DND-41 (cell line): ENCODE measurements at regions not wholly inside any gene's neighbourhood (a gene's known extent, or its start where the extent isn't known, plus 50 kb on each side); places are given as distances from the start of the nearest gene placed in this dataset.

Source experiments
- ATAC-seq: fragments of 200-7000 bp; cut with Tn5 transposase; 3 replicates; pipeline ENCODE4 v1.9.1; 2021; ENCODE audit warnings: low read depth; ENCODE audit not compliant: insufficient read depth
- DNase-seq: peaks from one replicate; pipeline ENCODE4 v3.0.0-alpha.2; 2020
- H2AFZ ChIP-seq: 2 replicates; pipeline ENCODE4 v1.6.0; 2012; ENCODE audit warnings: low read depth, low read length
- H3K27ac ChIP-seq: 2 replicates; pipeline ENCODE4 v1.5.1; 2012; ENCODE audit warnings: low read length, inconsistent platforms
- H3K27me3 ChIP-seq: fragments of 200-600 bp; sonication (generic); 2 replicates; pipeline ENCODE4 v1.6.0; 2012; ENCODE audit warnings: low read length, mild to moderate bottlenecking, inconsistent platforms; ENCODE audit not compliant: insufficient read depth, poor library complexity
- H3K36me3 ChIP-seq: 2 replicates; pipeline ENCODE4 v1.5.1; 2012; ENCODE audit warnings: low read length, inconsistent platforms; ENCODE audit not compliant: insufficient read depth
- H3K4me1 ChIP-seq: 2 replicates; pipeline ENCODE4 v1.5.1; 2012; ENCODE audit warnings: mild to moderate bottlenecking, low read length; ENCODE audit not compliant: insufficient read depth
- H3K4me2 ChIP-seq: 2 replicates; pipeline ENCODE4 v1.6.0; 2012; ENCODE audit warnings: mild to moderate bottlenecking, moderate library complexity, low read length, inconsistent platforms; ENCODE audit not compliant: insufficient read depth
- H3K4me3 ChIP-seq, 2 experiments: fragments of 200-600 bp in 1 of 2; shearing (Covaris generic) in 1 of 2; 2 replicates each; pipeline ENCODE4 v1.5.1; 2012 to 2016; ENCODE audit warnings: inconsistent platforms in 2 of 2, low read length in 2 of 2, mild to moderate bottlenecking in 2 of 2, low read depth in 1 of 2, moderate library complexity in 1 of 2
- H3K79me2 ChIP-seq: 2 replicates; pipeline ENCODE4 v1.6.0; 2012; ENCODE audit warnings: low read length, inconsistent platforms; ENCODE audit not compliant: insufficient read depth
- H3K9ac ChIP-seq: 2 replicates; pipeline ENCODE4 v1.6.0; 2012; ENCODE audit warnings: low read depth, mild to moderate bottlenecking, inconsistent platforms, low read length, moderate library complexity
- H3K9me3 ChIP-seq: 2 replicates; pipeline ENCODE4 v1.5.1; 2012; ENCODE audit warnings: low read length, moderate library complexity, mild to moderate bottlenecking, inconsistent platforms; ENCODE audit not compliant: insufficient read depth, severe bottlenecking
- H4K20me1 ChIP-seq: 2 replicates; pipeline ENCODE4 v1.6.0; 2012; ENCODE audit warnings: low read length; ENCODE audit not compliant: insufficient read depth
- CTCF ChIP-seq: IDR thresholded peaks from 2 replicates; pipeline ENCODE4 v1.5.1; 2012; ENCODE audit warnings: borderline replicate concordance, low read length, moderate library complexity, mild to moderate bottlenecking; ENCODE audit not compliant: poor library complexity, severe bottlenecking; ENCODE audit errors: extremely low read depth
- EZH2 ChIP-seq: IDR thresholded peaks from 3 replicates; pipeline ENCODE4 v1.6.1; 2012; ENCODE audit warnings: borderline replicate concordance, low read depth, mild to moderate bottlenecking, moderate library complexity, low read length, inconsistent platforms; ENCODE audit not compliant: severe bottlenecking

- Histone ChIP-seq H3K79me2 (no peaks in the 10 kb centered on the region), H2AFZ (peak overlapping the region; percentile 58), H3K4me1 (peaks cover 32% of the 10 kb centered on the region), H3K4me2 (peak overlapping the region; percentile 60; the same call in 1 of the 2 replicates), H3K9ac (peak overlapping the region; percentile 43; the same call in 1 of the 2 replicates), H3K9me3 (peaks cover 56% of the 10 kb centered on the region), H3K27me3 (no peaks in the 10 kb centered on the region), H3K4me3 (peak overlapping the region in 1 of 2 experiments; percentile 31; a peak in 2 of 4 replicates), H4K20me1 (no peaks in the 10 kb centered on the region), H3K36me3 (peaks cover 31% of the 10 kb centered on the region), H3K27ac (peak overlapping the region; percentile 99)
- no peak for DNase-seq
- TF ChIP-seq CTCF = no peak
- TF ChIP-seq EZH2 = no peak
- no peak for ATAC-seq
These were observed 144.2 kb downstream of the PDHA2 start for GRCh38 chr4:95984081-95984480.

- ATAC-seq (peak; percentile 94), DNase-seq (peak; percentile 83)
- H3K4me2 ChIP-seq = peak overlapping the region; percentile 60
- peak overlapping the region; percentile 58 for H2AFZ ChIP-seq
- no peaks in the 10 kb centered on the region for H4K20me1 ChIP-seq
- H3K27ac ChIP-seq = peak overlapping the region; percentile 99
- H3K36me3 ChIP-seq = peaks cover 31% of the 10 kb centered on the region
- peaks cover 32% of the 10 kb centered on the region for H3K4me1 ChIP-seq
- peak overlapping the region in 1 of 2 experiments; percentile 40; a peak in 2 of 4 replicates for H3K4me3 ChIP-seq
- peak overlapping the region; percentile 49 for H3K9ac ChIP-seq
- TF ChIP-seq CTCF = peak; percentile 14
- TF ChIP-seq EZH2 = no peak
- peaks cover 48% of the 10 kb centered on the region for H3K9me3 ChIP-seq
- no peaks in the 10 kb centered on the region for H3K79me2 ChIP-seq
- no peaks in the 10 kb centered on the region for H3K27me3 ChIP-seq
These were observed 145.2 kb downstream of the PDHA2 start for GRCh38 chr4:95985051-95985450.

GRCh38 chr4:95985791-95986550 lies 146.1 kb downstream of the PDHA2 start:
- H3K27ac ChIP-seq = peak overlapping the region; percentile 99
- no peak for TF ChIP-seq EZH2
- TF ChIP-seq CTCF = no peak
- peaks cover 22% of the 10 kb centered on the region for H3K36me3 ChIP-seq
- no peaks in the 10 kb centered on the region for H3K27me3 ChIP-seq
- ATAC-seq (0 out of 3 replicates have a peak, but pooled peaks have one; percentile 2), DNase-seq (no peak)
- H3K79me2 ChIP-seq = no peaks in the 10 kb centered on the region
- peak overlapping the region; percentile 38 for H2AFZ ChIP-seq
- H3K9ac ChIP-seq = peak overlapping the region; percentile 49
- peaks cover 39% of the 10 kb centered on the region for H3K9me3 ChIP-seq
- H3K4me1 ChIP-seq = peaks cover 32% of the 10 kb centered on the region
- H3K4me3 ChIP-seq = peak overlapping the region in 1 of 2 experiments; percentile 40; a peak in 2 of 4 replicates
- peak overlapping the region; percentile 60 for H3K4me2 ChIP-seq
- H4K20me1 ChIP-seq = no peaks in the 10 kb centered on the region
